ENCODE measurements at regions not wholly inside any gene's neighbourhood (a gene's known extent, or its start where the extent isn't known, plus 50 kb on each side); places are given as distances from the start of the nearest gene placed in this dataset.
"Not testable (repeated sequence)": the region's sequence is repeated elsewhere in the genome, so short reads cannot be mapped to it uniquely, and the experiment has no call there.

GRCh38 chr9:89689321-89689720 is 84.5 kb downstream of the GADD45G start:
- TF ChIP-seq CREB1 (CRISPR knock-in tag; IDR thresholded peaks at IDR 0.05; ENCODE audit: low read depth); CTCF (conservative IDR thresholded peaks at IDR 0.05; ENCODE audit: low read depth in 2 of 2); POLR2AphosphoS5 (IDR thresholded peaks at IDR 0.05; ENCODE audit: low read depth); ZNF331 (CRISPR knock-in tag; IDR thresholded peaks at IDR 0.05; ENCODE audit: low read depth); JUNB (IDR thresholded peaks at IDR 0.05; ENCODE audit: unreplicated experiment); NANOG (IDR thresholded peaks at IDR 0.05; ENCODE audit: borderline replicate concordance); ETS1 (IDR thresholded peaks at IDR 0.05): not testable (repeated sequence)

Data from GM23338 (cell line).